DND-41 (cell line): ENCODE measurements at regions not wholly inside any gene's neighbourhood (a gene's known extent, or its start where the extent isn't known, plus 50 kb on each side); places are given as distances from the start of the nearest gene placed in this dataset.

Source experiments
- ATAC-seq: fragments of 200-7000 bp; cut with Tn5 transposase; 3 replicates; pipeline ENCODE4 v1.9.1; 2021; ENCODE audit warnings: low read depth; ENCODE audit not compliant: insufficient read depth
- DNase-seq: peaks from one replicate; pipeline ENCODE4 v3.0.0-alpha.2; 2020
- H2AFZ ChIP-seq: 2 replicates; pipeline ENCODE4 v1.6.0; 2012; ENCODE audit warnings: low read depth, low read length
- H3K27ac ChIP-seq: 2 replicates; pipeline ENCODE4 v1.5.1; 2012; ENCODE audit warnings: low read length, inconsistent platforms
- H3K27me3 ChIP-seq: fragments of 200-600 bp; sonication (generic); 2 replicates; pipeline ENCODE4 v1.6.0; 2012; ENCODE audit warnings: low read length, mild to moderate bottlenecking, inconsistent platforms; ENCODE audit not compliant: insufficient read depth, poor library complexity
- H3K36me3 ChIP-seq: 2 replicates; pipeline ENCODE4 v1.5.1; 2012; ENCODE audit warnings: low read length, inconsistent platforms; ENCODE audit not compliant: insufficient read depth
- H3K4me1 ChIP-seq: 2 replicates; pipeline ENCODE4 v1.5.1; 2012; ENCODE audit warnings: mild to moderate bottlenecking, low read length; ENCODE audit not compliant: insufficient read depth
- H3K4me2 ChIP-seq: 2 replicates; pipeline ENCODE4 v1.6.0; 2012; ENCODE audit warnings: mild to moderate bottlenecking, moderate library complexity, low read length, inconsistent platforms; ENCODE audit not compliant: insufficient read depth
- H3K4me3 ChIP-seq, 2 experiments: fragments of 200-600 bp in 1 of 2; shearing (Covaris generic) in 1 of 2; 2 replicates each; pipeline ENCODE4 v1.5.1; 2012 to 2016; ENCODE audit warnings: inconsistent platforms in 2 of 2, low read length in 2 of 2, mild to moderate bottlenecking in 2 of 2, low read depth in 1 of 2, moderate library complexity in 1 of 2
- H3K79me2 ChIP-seq: 2 replicates; pipeline ENCODE4 v1.6.0; 2012; ENCODE audit warnings: low read length, inconsistent platforms; ENCODE audit not compliant: insufficient read depth
- H3K9ac ChIP-seq: 2 replicates; pipeline ENCODE4 v1.6.0; 2012; ENCODE audit warnings: low read depth, mild to moderate bottlenecking, inconsistent platforms, low read length, moderate library complexity
- H3K9me3 ChIP-seq: 2 replicates; pipeline ENCODE4 v1.5.1; 2012; ENCODE audit warnings: low read length, moderate library complexity, mild to moderate bottlenecking, inconsistent platforms; ENCODE audit not compliant: insufficient read depth, severe bottlenecking
- H4K20me1 ChIP-seq: 2 replicates; pipeline ENCODE4 v1.6.0; 2012; ENCODE audit warnings: low read length; ENCODE audit not compliant: insufficient read depth
- EZH2 ChIP-seq: IDR thresholded peaks from 3 replicates; pipeline ENCODE4 v1.6.1; 2012; ENCODE audit warnings: borderline replicate concordance, low read depth, mild to moderate bottlenecking, moderate library complexity, low read length, inconsistent platforms; ENCODE audit not compliant: severe bottlenecking
- TF ChIP-seq, protein P1 (sequence below): IDR thresholded peaks from 2 replicates; pipeline ENCODE4 v1.5.1; 2012; ENCODE audit warnings: borderline replicate concordance, low read length, moderate library complexity, mild to moderate bottlenecking; ENCODE audit not compliant: poor library complexity, severe bottlenecking; ENCODE audit errors: extremely low read depth

DNA sequence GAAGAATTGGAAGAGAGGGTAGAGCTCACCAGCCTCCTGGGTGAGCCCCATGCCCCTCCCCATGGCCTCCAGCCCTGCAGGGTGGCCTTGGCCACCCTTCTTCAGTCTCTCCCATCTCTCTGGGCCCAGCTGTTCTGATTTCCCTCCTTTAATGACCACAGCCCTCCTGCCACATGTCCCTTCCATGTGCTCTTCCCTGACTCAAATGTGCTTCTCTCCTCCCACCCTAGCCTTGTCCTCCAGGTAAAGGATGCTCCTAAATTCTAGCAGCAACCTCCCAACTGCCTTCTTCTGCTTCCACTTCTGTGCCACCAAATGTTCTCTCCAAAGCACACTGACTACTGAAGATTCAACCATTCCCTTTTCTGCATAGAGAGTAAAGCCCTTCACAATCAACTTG, 83.0 kb downstream of the ADRA2C start:
- H3K79me2 ChIP-seq, result no peaks in the 10 kb centered on the region
- TF ChIP-seq, protein P1, sequence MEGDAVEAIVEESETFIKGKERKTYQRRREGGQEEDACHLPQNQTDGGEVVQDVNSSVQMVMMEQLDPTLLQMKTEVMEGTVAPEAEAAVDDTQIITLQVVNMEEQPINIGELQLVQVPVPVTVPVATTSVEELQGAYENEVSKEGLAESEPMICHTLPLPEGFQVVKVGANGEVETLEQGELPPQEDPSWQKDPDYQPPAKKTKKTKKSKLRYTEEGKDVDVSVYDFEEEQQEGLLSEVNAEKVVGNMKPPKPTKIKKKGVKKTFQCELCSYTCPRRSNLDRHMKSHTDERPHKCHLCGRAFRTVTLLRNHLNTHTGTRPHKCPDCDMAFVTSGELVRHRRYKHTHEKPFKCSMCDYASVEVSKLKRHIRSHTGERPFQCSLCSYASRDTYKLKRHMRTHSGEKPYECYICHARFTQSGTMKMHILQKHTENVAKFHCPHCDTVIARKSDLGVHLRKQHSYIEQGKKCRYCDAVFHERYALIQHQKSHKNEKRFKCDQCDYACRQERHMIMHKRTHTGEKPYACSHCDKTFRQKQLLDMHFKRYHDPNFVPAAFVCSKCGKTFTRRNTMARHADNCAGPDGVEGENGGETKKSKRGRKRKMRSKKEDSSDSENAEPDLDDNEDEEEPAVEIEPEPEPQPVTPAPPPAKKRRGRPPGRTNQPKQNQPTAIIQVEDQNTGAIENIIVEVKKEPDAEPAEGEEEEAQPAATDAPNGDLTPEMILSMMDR, result no peak
- no peak for TF ChIP-seq EZH2
- ATAC-seq, result no peak
- H2AFZ ChIP-seq, result no peak overlapping the region
- H3K9me3 ChIP-seq, result no peaks in the 10 kb centered on the region
- no peaks in the 10 kb centered on the region for H3K36me3 ChIP-seq
- no peaks in the 10 kb centered on the region for H4K20me1 ChIP-seq
- no peak for DNase-seq
- no peak overlapping the region for H3K27ac ChIP-seq
- no peak overlapping the region for H3K4me2 ChIP-seq
- no peaks in the 10 kb centered on the region for H3K27me3 ChIP-seq
- no peak overlapping the region for H3K4me3 ChIP-seq
- H3K9ac ChIP-seq, result no peak overlapping the region
- H3K4me1 ChIP-seq, result no peaks in the 10 kb centered on the region

DNA sequence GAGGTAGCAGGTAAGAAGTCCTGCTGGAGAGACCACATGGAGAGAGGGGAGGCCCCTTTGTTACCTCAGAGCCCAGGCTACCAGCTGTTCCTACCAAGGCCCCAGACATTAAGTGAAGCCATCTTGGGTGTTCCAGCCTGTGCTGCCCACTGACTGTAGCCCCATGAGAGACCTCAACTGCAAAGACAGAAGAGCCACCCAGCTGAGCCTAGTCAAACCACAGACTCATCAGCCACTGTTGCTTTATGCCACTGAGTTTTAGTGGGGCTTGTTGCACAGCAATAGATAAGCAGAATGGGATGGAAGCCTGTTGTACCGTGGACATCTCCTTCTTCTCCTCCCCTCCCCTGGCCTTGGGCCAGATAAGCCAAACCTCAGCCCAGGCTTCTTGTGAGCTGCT, 83.9 kb downstream of the ADRA2C start:
- no peaks in the 10 kb centered on the region for H3K4me1 ChIP-seq
- H3K4me2 ChIP-seq, result no peak overlapping the region
- ATAC-seq, result no peak
- H3K9me3 ChIP-seq, result no peaks in the 10 kb centered on the region
- H3K27me3 ChIP-seq, result peaks cover 3% of the 10 kb centered on the region
- H3K79me2 ChIP-seq, result no peaks in the 10 kb centered on the region
- DNase-seq, result no peak
- no peaks in the 10 kb centered on the region for H3K36me3 ChIP-seq
- no peak overlapping the region for H3K4me3 ChIP-seq
- no peak overlapping the region for H3K9ac ChIP-seq
- no peak for TF ChIP-seq EZH2
- TF ChIP-seq, protein P1, result no peak
- no peak overlapping the region for H3K27ac ChIP-seq
- no peaks in the 10 kb centered on the region; the same call in 1 of the 2 replicates for H4K20me1 ChIP-seq
- no peak overlapping the region for H2AFZ ChIP-seq

DNA sequence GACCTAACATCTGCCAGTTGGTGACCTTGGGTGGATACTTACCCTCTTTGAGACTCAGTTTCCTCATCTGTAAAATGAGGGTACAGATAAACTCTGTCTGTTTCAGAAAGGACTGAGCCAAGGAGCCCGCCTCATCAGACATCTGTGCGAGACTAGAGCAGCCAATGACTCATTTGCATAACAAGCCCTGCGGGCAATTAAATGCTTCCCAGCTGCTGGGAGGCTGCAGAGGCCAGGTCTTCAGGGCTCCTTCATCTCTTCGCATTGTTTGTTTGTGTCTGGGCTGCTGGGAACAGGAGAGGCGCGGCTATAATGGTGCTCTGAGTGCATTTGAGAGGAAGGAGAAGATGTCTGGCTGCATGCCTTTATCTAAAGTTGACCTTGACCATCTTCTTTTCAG, 85.0 kb downstream of the ADRA2C start:
- Histone ChIP-seq H3K79me2 (no peaks in the 10 kb centered on the region), H3K27me3 (peaks cover 3% of the 10 kb centered on the region), H4K20me1 (no peaks in the 10 kb centered on the region; the same call in 1 of the 2 replicates), H3K9me3 (no peaks in the 10 kb centered on the region), H3K4me2 (no peak overlapping the region), H3K27ac (no peak overlapping the region), H3K4me3 (no peak overlapping the region), H3K36me3 (no peaks in the 10 kb centered on the region), H3K4me1 (no peaks in the 10 kb centered on the region), H2AFZ (no peak overlapping the region), H3K9ac (no peak overlapping the region)
- no peak for ATAC-seq
- DNase-seq, result no peak
- TF ChIP-seq, protein P1, result no peak
- TF ChIP-seq EZH2, result no peak

DNA sequence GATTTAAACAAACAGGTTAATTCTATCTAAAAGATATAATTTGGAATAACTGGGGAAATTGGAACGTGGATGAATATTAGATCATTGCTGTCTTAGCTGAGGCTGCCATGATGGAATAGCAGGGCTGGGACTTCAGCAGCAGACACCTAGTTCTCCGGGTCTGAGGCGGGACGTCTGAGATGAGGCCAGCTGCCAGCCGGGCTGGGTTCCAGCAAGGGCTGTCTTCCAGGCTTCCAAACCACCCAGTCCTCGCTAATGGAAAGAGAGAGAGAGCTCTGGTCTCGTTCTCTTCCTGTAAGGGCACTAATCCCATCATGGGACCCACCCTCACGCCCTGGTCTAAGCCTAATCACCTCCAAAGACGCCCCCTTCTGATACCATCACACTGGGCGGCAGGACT, 85.7 kb downstream of the ADRA2C start:
- ATAC-seq, result no peak
- H3K79me2 ChIP-seq, result no peaks in the 10 kb centered on the region
- no peak for TF ChIP-seq EZH2
- TF ChIP-seq, protein P1, result no peak
- no peak for DNase-seq
- H3K9me3 ChIP-seq, result no peaks in the 10 kb centered on the region
- H3K4me1 ChIP-seq, result no peaks in the 10 kb centered on the region
- no peak overlapping the region for H3K27ac ChIP-seq
- no peaks in the 10 kb centered on the region for H3K36me3 ChIP-seq
- no peaks in the 10 kb centered on the region; the same call in 1 of the 2 replicates for H4K20me1 ChIP-seq
- H3K27me3 ChIP-seq, result peaks cover 3% of the 10 kb centered on the region
- H3K9ac ChIP-seq, result no peak overlapping the region
- no peak overlapping the region for H3K4me2 ChIP-seq
- H3K4me3 ChIP-seq, result no peak overlapping the region
- H2AFZ ChIP-seq, result no peak overlapping the region
